DND-41 (cell line): ENCODE measurements at regions not wholly inside any gene's neighbourhood (a gene's known extent, or its start where the extent isn't known, plus 50 kb on each side); places are given as distances from the start of the nearest gene placed in this dataset.

Source experiments
- CTCF ChIP-seq: IDR thresholded peaks from 2 replicates; pipeline ENCODE4 v1.5.1; 2012; ENCODE audit warnings: borderline replicate concordance, low read length, moderate library complexity, mild to moderate bottlenecking; ENCODE audit not compliant: poor library complexity, severe bottlenecking; ENCODE audit errors: extremely low read depth
- EZH2 ChIP-seq: IDR thresholded peaks from 3 replicates; pipeline ENCODE4 v1.6.1; 2012; ENCODE audit warnings: borderline replicate concordance, low read depth, mild to moderate bottlenecking, moderate library complexity, low read length, inconsistent platforms; ENCODE audit not compliant: severe bottlenecking

- no peak for TF ChIP-seq CTCF
- no peak for TF ChIP-seq EZH2
Observed at GRCh38 chr9:24011009-24011717, 185.1 kb upstream of the ELAVL2 start.
